ENCODE measurements at regions not wholly inside any gene's neighbourhood (a gene's known extent, or its start where the extent isn't known, plus 50 kb on each side); places are given as distances from the start of the nearest gene placed in this dataset.

- TF ChIP-seq ZBTB40 (IDR thresholded peaks at IDR 0.05; ENCODE audit: borderline replicate concordance) (no peak), REST (IDR thresholded peaks at IDR 0.05; ENCODE audit: low read depth, low read length) (no peak), E2F4 (IDR thresholded peaks at IDR 0.05; ENCODE audit: low read depth, low read length) (no peak), ZNF592 (IDR thresholded peaks at IDR 0.05) (no peak)
Measured at GRCh38 chr5:135088911-135089310, 54.9 kb upstream of the PITX1 start (continued).
